RPMI7951 (cell line): ENCODE measurements at regions not wholly inside any gene's neighbourhood (a gene's known extent, or its start where the extent isn't known, plus 50 kb on each side); places are given as distances from the start of the nearest gene placed in this dataset.
"Not testable (repeated sequence)": the region's sequence is repeated elsewhere in the genome, so short reads cannot be mapped to it uniquely, and the experiment has no call there.

ENCODE experiments used
- DNase-seq: peaks from one replicate; pipeline ENCODE4 v3.0.0-alpha.2; 2012; ENCODE audit warnings: low read depth

GRCh38 chr12:42030588-42030987 is 114.1 kb downstream of the GXYLT1 start:
- DNase-seq, result no peak

DNA sequence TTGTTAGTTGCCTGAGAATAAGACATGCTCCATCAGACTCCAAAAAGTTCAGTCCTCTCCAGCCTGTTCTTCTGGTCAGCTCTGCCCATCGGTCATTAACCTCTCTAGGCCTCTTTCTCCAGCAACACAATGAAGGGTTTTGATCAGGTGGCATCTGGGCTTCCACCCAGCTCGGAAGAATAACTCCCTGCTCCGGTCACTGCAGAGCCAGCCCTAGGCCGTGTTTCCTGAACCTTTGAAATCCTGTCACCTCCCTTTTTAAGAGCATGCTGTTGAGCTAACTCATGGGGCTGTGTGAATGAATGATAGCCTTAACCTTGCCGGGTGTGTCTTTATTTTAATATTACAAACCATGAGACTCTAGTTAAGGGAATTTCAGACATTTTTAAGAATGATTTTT is 117.1 kb downstream of the GXYLT1 start:
- DNase-seq, result no peak

DNA sequence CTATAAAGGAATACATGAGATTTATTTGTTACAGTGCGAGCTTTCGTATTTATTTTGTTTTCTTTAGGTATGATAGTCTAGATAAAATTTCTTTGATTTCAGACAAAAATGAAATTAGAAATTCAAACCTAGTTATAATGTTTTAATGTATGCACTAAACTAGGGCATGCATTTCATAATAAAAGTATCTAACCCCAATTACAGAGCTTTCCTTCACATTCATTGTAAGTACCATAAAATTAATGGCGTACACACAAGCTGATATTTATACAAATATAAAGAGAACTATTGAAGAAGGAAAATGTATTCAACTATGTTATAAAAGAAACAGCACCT is 120.2 kb downstream of the GXYLT1 start:
- no peak for DNase-seq

DNA sequence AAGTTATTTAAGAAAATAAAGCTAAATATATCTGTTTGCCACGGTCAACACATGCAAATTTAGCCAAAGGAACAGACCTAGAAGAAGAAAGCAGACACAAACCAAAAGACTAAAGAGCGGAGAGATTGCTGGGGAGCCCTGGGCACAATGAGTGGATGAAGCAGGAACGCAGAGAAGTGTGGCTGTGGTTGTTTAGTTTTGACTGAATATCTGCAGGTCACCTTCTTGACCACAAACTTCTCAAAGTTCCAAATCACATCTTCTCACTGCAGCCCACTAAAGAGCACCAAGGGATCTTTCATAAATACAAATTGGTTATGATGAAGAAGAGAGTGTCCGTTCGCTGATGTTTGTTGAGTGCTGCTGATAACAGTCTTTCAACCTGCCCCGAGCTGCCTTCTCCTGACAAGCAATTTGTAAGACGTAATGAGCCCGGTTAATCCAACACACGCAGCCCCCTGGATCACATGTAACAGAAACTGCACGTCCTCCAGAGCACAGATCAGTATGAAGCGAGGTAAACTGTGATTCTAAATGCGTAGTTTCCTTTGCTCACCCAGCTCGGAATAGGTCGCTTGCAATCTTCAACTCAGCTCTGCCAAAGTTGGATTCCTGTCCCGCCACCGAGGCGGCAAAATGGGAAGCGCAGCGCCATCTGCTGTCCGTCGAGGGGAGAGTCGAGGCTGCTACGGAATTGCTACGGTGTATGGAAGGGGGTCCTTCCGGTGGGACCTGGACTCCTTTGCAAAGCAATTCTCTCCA is 120.8 kb downstream of the GXYLT1 start:
- peak; percentile 52 for DNase-seq

GRCh38 chr12:42021937-42022336 is 122.7 kb downstream of the GXYLT1 start:
- not testable (repeated sequence) for DNase-seq

- no peak for DNase-seq
Observed at GRCh38 chr12:42021469-42021868, 123.2 kb downstream of the GXYLT1 start.

DNA sequence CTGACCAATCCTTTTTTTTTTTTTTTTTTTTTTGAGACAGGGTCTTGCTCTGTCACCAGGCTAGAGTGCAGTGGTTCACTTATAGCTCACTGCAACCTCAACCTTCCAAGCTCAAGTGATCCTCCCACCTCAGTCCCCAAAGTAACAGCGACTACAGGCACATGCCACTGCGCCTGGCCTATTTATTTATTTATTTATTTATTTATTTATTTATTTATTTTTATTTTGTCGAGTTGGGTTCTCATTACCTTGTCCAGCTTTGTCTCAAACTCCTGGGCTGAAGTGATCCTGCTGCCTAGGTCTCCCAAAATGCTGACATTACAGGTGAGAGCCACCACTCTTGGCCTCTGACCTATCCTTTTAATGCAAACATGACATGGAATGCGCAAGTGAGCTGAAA is 124.4 kb downstream of the GXYLT1 start:
- no peak for DNase-seq

- DNase-seq, result no peak
Observed at GRCh38 chr12:42019746-42020145, 124.9 kb downstream of the GXYLT1 start.

GRCh38 chr12:42017051-42017450 is 127.6 kb downstream of the GXYLT1 start:
- DNase-seq, result no peak

GRCh38 chr12:42015051-42015461 is 129.6 kb downstream of the GXYLT1 start:
- DNase-seq, result no peak

DNA sequence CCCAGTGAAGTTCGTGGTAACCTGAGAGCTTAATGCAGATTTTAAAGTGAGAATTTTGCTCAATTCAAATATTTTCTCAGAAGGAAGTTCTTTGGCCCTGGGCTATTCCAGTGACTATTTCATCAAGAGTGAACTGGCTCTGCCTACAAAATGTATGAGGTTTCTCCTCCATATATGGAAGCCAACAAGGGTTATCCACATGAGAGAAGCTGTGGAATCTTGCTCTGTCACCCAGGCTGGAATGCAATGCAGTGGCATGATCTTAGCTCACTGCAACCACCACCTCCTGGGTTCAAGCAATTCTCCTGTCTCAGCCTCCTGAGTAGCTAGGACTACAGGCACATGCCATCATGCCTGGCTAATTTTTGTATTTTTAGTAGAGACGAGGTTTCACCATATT is 132.2 kb downstream of the GXYLT1 start:
- peak; percentile 37 for DNase-seq

DNA sequence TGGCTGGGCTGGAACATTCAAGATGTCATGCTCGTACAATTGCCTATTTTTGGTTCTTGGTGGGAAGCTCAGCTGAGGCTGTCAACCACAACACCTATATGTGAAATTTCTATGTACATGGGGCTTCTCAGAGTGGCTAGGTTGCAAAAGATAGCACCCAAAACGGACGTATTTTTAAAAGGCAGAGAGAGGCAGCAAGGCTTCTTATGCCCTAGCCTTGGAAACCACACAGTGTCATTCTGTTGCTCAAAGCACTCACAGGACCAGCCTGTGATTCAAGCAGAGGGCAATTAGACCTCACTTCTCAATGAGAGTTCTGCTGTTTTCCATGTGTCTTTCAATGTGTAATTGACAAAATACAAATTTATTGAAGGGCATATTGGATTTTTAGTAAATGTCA is 134.0 kb downstream of the GXYLT1 start:
- DNase-seq, result no peak

DNA sequence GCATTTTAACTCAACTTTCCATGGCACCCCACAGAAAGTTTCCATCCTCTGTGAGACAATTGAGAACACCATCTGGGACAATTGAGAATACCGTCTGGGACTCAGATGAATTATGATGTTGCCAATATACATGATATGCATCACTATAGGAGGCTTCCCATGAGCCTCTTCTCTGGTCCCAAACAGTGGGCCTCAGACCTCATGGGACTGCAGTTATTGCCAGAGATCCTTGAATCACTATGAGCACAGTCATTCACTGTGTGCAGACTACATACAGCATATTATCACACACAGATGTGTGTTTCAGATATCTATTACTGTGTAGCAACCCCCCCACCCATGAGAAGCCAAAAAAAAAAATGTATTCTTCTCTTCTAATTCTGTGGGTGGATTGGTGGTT is 134.4 kb downstream of the GXYLT1 start:
- DNase-seq, result no peak

DNA sequence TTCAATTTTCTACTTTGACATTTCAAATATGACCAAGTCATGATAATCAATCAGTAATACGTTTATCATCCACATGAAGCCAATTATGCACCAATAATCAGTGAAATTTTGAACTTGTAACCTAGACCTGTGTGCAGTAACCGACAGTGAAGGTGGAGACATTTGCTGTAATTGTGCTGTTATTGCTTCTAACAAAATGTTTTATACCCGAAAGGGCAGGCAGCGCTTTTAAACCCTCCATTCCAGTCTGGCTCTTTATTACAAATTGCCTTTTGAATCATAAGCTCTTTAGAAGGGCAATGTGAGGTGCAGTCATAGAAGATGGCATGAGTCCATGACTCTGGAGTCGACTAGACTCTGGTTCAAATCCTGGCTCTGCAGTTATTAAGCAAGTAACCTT is 135.7 kb downstream of the GXYLT1 start:
- DNase-seq, result no peak

GRCh38 chr12:42003031-42003430 is 141.6 kb downstream of the GXYLT1 start:
- DNase-seq, result no peak

- DNase-seq, result no peak
Observed at GRCh38 chr12:42002563-42002962, 142.1 kb downstream of the GXYLT1 start.

DNA sequence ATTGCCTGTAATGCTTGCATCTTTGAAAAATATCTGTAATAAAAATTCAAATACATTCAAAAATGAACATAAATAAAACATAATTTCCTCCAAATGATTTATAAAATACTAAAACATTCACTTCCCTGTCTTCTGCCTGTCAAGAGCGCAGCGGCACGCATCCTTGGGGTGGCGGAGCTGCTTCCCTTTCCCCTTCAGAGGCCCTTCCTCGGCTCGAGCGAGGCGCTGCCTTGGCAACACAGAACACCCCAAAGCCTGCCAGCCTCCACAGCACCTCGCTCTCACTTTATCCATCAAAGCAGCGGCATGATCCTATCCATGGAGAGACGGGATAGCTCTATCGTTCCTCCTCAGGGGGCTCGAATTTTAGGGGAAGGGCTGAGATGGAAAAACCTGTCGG is 146.2 kb downstream of the GXYLT1 start:
- DNase-seq, result no peak

- DNase-seq, result no peak
Observed at GRCh38 chr12:41993283-41993682, 151.4 kb downstream of the GXYLT1 start.

GRCh38 chr12:41992692-41993215 is 151.9 kb downstream of the GXYLT1 start:
- DNase-seq, result no peak

DNA sequence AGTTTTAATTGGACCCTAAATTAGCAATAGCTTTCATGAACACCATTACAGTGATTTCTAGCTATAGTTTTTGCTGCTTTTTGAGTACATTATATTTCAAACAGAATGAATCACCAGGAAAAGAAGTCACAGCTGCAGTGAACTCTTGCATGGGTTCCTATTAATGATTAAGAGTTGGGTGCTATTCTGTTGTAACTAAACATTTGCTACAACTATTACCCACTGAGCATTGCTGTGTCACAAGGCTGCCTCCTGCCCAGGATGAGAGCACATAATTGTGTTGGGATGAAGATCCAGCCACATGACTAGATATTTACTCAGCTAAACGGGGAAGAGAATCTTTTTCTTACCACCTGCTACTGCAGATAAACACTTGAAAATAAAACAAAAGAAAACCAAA is 152.7 kb downstream of the GXYLT1 start:
- no peak for DNase-seq

GRCh38 chr12:41988715-41989114 is 156.0 kb downstream of the GXYLT1 start:
- DNase-seq, result no peak

GRCh38 chr12:41986513-41986912 is 158.2 kb downstream of the GXYLT1 start:
- not testable (repeated sequence) for DNase-seq

DNA sequence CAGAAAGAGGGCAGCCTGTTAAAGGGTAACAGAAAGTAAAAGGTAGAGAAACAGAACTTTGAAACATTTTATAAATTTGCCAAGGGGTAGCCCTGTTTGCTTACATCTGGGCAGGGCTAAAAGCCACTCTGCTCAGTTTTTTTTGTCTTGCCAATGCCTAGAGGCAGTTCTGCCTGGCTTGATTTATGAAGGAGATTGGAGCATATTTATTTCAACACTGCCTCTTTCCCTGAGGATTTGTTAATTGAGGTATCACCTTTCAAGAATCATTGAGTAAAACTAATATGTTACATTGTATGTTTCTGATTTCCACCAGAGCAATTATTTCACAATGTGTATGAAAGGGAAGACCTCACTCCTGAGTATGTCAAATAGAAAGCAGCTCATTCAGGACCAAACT is 160.8 kb downstream of the GXYLT1 start:
- no peak for DNase-seq

- DNase-seq, result peak; percentile 5
Observed at GRCh38 chr12:41983394-41983793, 161.3 kb downstream of the GXYLT1 start.
